GM12878 (cell line): ENCODE measurements at regions not wholly inside any gene's neighbourhood (a gene's known extent, or its start where the extent isn't known, plus 50 kb on each side); places are given as distances from the start of the nearest gene placed in this dataset.

Source experiments
- ATAC-seq: fragments of 200-7000 bp; cut with Tn5 transposase; 3 replicates; pipeline ENCODE4 v1.9.1; 2020; ENCODE audit warnings: mild to moderate bottlenecking, moderate library complexity
- BruUV-seq: library from RNA; stranded (reverse); fragments of 400-500 nt; replicated peaks from 2 replicates; lab custom pipeline; 2021; lab: Mats Ljungman, UMichigan
- CTCF ChIA-PET: fragments of 300-600 bp; sonication (Branson Sonifier 250); formaldehyde crosslinking; extraction: SDS; loops from one replicate; lab custom pipeline; 2021; ENCODE audit warnings: inconsistent platforms; lab: Yijun Ruan, JAX
- POLR2A ChIA-PET: fragments of 350-600 bp; formaldehyde crosslinking; extraction: SDS; loops from one replicate; lab custom pipeline; 2021; ENCODE audit warnings: inconsistent platforms; lab: Charles Lee
- RAD21 ChIA-PET: fragments of 300-600 bp; sonication (Branson Sonifier 250); formaldehyde crosslinking; loops from one replicate; lab custom pipeline; 2023; ENCODE audit warnings: antibody characterized with exemption; ENCODE audit not compliant: unreplicated experiment; lab: Charles Lee
- SMC1A ChIA-PET: fragments of 300-600 bp; sonication (Branson Sonifier 250); formaldehyde crosslinking; loops from one replicate; lab custom pipeline; 2023; ENCODE audit not compliant: unreplicated experiment, uncharacterized antibody; lab: Charles Lee
- DNase-seq: peaks from one replicate; pipeline ENCODE4 v3.0.0-alpha.2; 2011; ENCODE audit warnings: low read depth, low spot score
- FAIRE-seq: peaks from 3 replicates; lab custom pipeline; 2011; peaks lifted over from hg19 to GRCh38; lab: Jason Lieb, UNC
- H2AFZ ChIP-seq: 2 replicates; pipeline ENCODE4 v1.6.0; 2011; ENCODE audit warnings: low read depth, low read length, control low read depth; ENCODE audit not compliant: control insufficient read depth
- H3K27ac ChIP-seq: 2 replicates; pipeline ENCODE4 v1.5.1; 2011; ENCODE audit warnings: control low read depth; ENCODE audit not compliant: control insufficient read depth, insufficient read depth
- H3K27me3 ChIP-seq, 2 experiments: replicated peaks in 1 of 2; 2 replicates each; pipeline versions ENCODE4 v1.6.0 to v1.6.1; 2011; ENCODE audit warnings: low read length in 1 of 2; ENCODE audit not compliant: control insufficient read depth in 2 of 2, insufficient read depth in 2 of 2
- H3K36me3 ChIP-seq, 2 experiments: 2 replicates each; pipeline ENCODE4 v1.5.1; 2011; ENCODE audit warnings: low read length in 1 of 2; ENCODE audit not compliant: control insufficient read depth in 2 of 2, insufficient read depth in 2 of 2
- H3K4me1 ChIP-seq: 2 replicates; pipeline ENCODE4 v1.6.1; 2011; ENCODE audit warnings: mild to moderate bottlenecking, low read length, moderate library complexity, mixed read lengths; ENCODE audit not compliant: control insufficient read depth, insufficient read depth
- H3K4me2 ChIP-seq: 2 replicates; pipeline ENCODE4 v1.6.0; 2011; ENCODE audit warnings: control low read depth; ENCODE audit not compliant: control insufficient read depth, insufficient read depth
- H3K4me3 ChIP-seq: fragments of 200-600 bp; sonication (generic); 2 replicates; pipeline ENCODE4 v1.5.1; 2016
- H3K79me2 ChIP-seq: 2 replicates; pipeline ENCODE4 v1.6.0; 2011; ENCODE audit warnings: low read length; ENCODE audit not compliant: control insufficient read depth, insufficient read depth
- H3K9ac ChIP-seq: 2 replicates; pipeline ENCODE4 v1.8.0; 2011; ENCODE audit warnings: low read length, control low read depth, mixed read lengths; ENCODE audit not compliant: control insufficient read depth, insufficient read depth
- H3K9me3 ChIP-seq: replicated peaks from 3 replicates; pipeline ENCODE4 v1.5.1; 2011; ENCODE audit warnings: mild to moderate bottlenecking, low read length; ENCODE audit not compliant: control insufficient read depth, insufficient read depth
- H4K20me1 ChIP-seq: 2 replicates; pipeline ENCODE4 v1.6.0; 2011; ENCODE audit not compliant: control insufficient read depth, insufficient read depth
- BCL11A ChIP-seq: IDR thresholded peaks from 2 replicates; pipeline ENCODE4 v1.6.1; 2011; ENCODE audit warnings: low read depth, low read length
- CHD2 ChIP-seq: IDR thresholded peaks from 2 replicates; pipeline ENCODE4 v1.6.1; 2011; ENCODE audit warnings: low read depth, low read length, improper control_type of control experiment, borderline replicate concordance
- CREB1 ChIP-seq: IDR thresholded peaks from 2 replicates; pipeline ENCODE4 v1.6.1; 2012; ENCODE audit warnings: low read depth, mild to moderate bottlenecking, inconsistent platforms
- HDGF ChIP-seq: fragments of 450-650 bp; IDR thresholded peaks from 2 replicates; pipeline ENCODE4 v1.6.1; 2016; ENCODE audit warnings: antibody characterized with exemption
- KAT2A ChIP-seq: conservative IDR thresholded peaks from 2 replicates; pipeline ENCODE4 v1.6.1; 2011; ENCODE audit warnings: low read depth, low read length; ENCODE audit not compliant: control insufficient read depth
- MYB ChIP-seq: fragments of 150-350 bp; IDR thresholded peaks from 2 replicates; pipeline ENCODE4 v1.6.1; 2014; ENCODE audit warnings: mild to moderate bottlenecking, low read depth, low read length, borderline replicate concordance
- NBN ChIP-seq: fragments of 450-650 bp; IDR thresholded peaks from 2 replicates; pipeline ENCODE4 v1.6.1; 2016
- NFIC ChIP-seq: IDR thresholded peaks from 2 replicates; pipeline ENCODE4 v1.6.1; 2012; ENCODE audit warnings: low read depth, mild to moderate bottlenecking, inconsistent platforms, low read length, moderate library complexity
- NFYA ChIP-seq: IDR thresholded peaks from 2 replicates; pipeline ENCODE4 v1.6.1; 2011; ENCODE audit warnings: low read depth, mild to moderate bottlenecking, low read length, improper control_type of control experiment, borderline replicate concordance
- NFYB ChIP-seq: IDR thresholded peaks from 2 replicates; pipeline ENCODE4 v1.6.1; 2011; ENCODE audit warnings: low read depth, mild to moderate bottlenecking, low read length, improper control_type of control experiment, moderate library complexity; ENCODE audit not compliant: insufficient read depth
- NR2C1 ChIP-seq: fragments of 450-650 bp; IDR thresholded peaks from 2 replicates; pipeline ENCODE4 v1.6.1; 2017; ENCODE audit warnings: antibody characterized with exemption, mild to moderate bottlenecking, moderate library complexity
- NR2F1 ChIP-seq: fragments of 450-650 bp; conservative IDR thresholded peaks from 2 replicates; pipeline ENCODE4 v1.6.1; 2017; ENCODE audit warnings: mild to moderate bottlenecking
- POLR2AphosphoS2 ChIP-seq: IDR thresholded peaks from 2 replicates; pipeline ENCODE4 v1.6.1; 2011; ENCODE audit warnings: low read depth, mild to moderate bottlenecking, low read length, improper control_type of control experiment, moderate library complexity
- RFX5 ChIP-seq: IDR thresholded peaks from 2 replicates; pipeline ENCODE4 v1.6.1; 2011; ENCODE audit warnings: low read depth, low read length, improper control_type of control experiment
- SMARCA5 ChIP-seq: fragments of 450-650 bp; IDR thresholded peaks from 2 replicates; pipeline ENCODE4 v1.6.1; 2017; ENCODE audit warnings: mild to moderate bottlenecking
- SP1 ChIP-seq: IDR thresholded peaks from one replicate; pipeline ENCODE4 v1.6.1; 2011; ENCODE audit warnings: low read depth, low read length
- STAT1 ChIP-seq: fragments of 450-650 bp; conservative IDR thresholded peaks from 2 replicates; pipeline ENCODE4 v1.6.1; 2014; ENCODE audit warnings: antibody characterized with exemption, mild to moderate bottlenecking
- TCF12 ChIP-seq: IDR thresholded peaks from 2 replicates; pipeline ENCODE4 v1.6.1; 2011; ENCODE audit warnings: low read depth, mild to moderate bottlenecking, low read length
- WGBS: methylation state at CpG from one replicate; pipeline ENCODE4 v1.1.6; 2016; ENCODE audit warnings: low lambda C conversion rate; ENCODE audit not compliant: insufficient replicate concordance, insufficient coverage; ENCODE audit errors: missing lambda C conversion rate; 5-methylcytosine and 5-hydroxymethylcytosine counted together
- in situ Hi-C: fragments of 300-500 bp; cut with MboI; formaldehyde crosslinking; loops from 9 replicates; pipeline ENCODE4 v1.14.3; 2018; ENCODE audit warnings: mixed read lengths
- intact Hi-C: fragments of 100-400 bp; cut with micrococcal nuclease; formaldehyde crosslinking; loops from one replicate; pipeline ENCODE4 v1.14.2; 2022; ENCODE audit not compliant: unreplicated experiment
- TF ChIP-seq, protein P1 (sequence below): fragments of 450-650 bp; IDR thresholded peaks from 2 replicates; pipeline ENCODE4 v1.6.1; 2017; ENCODE audit warnings: mild to moderate bottlenecking, moderate library complexity
- TF ChIP-seq, protein P2 (sequence below): fragments of 450-650 bp; IDR thresholded peaks from 2 replicates; pipeline ENCODE4 v1.6.1; 2016; ENCODE audit warnings: mild to moderate bottlenecking

DNA sequence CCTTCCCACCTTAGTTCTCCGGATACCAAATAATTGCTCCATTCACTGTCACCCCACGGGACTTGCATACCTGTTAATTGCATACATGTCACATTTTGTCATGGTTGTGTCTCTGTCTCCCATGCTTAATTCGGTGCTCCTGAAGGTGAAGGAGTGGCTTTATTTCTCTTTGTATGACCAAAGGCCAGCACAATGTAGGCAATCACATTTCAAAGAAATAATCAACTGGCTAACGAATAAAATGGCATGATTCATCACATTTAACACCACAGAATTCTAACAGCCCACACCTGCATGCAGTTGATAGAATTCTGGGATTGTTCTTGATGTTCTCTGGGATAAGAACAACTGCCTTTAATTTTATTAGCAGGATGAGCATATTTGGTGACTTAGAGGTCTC is 59.3 kb downstream of the ATXN3L start (continued):
- TF ChIP-seq, protein P1, sequence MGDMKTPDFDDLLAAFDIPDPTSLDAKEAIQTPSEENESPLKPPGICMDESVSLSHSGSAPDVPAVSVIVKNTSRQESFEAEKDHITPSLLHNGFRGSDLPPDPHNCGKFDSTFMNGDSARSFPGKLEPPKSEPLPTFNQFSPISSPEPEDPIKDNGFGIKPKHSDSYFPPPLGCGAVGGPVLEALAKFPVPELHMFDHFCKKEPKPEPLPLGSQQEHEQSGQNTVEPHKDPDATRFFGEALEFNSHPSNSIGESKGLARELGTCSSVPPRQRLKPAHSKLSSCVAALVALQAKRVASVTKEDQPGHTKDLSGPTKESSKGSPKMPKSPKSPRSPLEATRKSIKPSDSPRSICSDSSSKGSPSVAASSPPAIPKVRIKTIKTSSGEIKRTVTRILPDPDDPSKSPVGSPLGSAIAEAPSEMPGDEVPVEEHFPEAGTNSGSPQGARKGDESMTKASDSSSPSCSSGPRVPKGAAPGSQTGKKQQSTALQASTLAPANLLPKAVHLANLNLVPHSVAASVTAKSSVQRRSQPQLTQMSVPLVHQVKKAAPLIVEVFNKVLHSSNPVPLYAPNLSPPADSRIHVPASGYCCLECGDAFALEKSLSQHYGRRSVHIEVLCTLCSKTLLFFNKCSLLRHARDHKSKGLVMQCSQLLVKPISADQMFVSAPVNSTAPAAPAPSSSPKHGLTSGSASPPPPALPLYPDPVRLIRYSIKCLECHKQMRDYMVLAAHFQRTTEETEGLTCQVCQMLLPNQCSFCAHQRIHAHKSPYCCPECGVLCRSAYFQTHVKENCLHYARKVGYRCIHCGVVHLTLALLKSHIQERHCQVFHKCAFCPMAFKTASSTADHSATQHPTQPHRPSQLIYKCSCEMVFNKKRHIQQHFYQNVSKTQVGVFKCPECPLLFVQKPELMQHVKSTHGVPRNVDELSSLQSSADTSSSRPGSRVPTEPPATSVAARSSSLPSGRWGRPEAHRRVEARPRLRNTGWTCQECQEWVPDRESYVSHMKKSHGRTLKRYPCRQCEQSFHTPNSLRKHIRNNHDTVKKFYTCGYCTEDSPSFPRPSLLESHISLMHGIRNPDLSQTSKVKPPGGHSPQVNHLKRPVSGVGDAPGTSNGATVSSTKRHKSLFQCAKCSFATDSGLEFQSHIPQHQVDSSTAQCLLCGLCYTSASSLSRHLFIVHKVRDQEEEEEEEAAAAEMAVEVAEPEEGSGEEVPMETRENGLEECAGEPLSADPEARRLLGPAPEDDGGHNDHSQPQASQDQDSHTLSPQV = no peak
- TF ChIP-seq POLR2AphosphoS2 (no peak), SMARCA5 (no peak), BCL11A (no peak), NBN (no peak)
- TF ChIP-seq, protein P2, sequence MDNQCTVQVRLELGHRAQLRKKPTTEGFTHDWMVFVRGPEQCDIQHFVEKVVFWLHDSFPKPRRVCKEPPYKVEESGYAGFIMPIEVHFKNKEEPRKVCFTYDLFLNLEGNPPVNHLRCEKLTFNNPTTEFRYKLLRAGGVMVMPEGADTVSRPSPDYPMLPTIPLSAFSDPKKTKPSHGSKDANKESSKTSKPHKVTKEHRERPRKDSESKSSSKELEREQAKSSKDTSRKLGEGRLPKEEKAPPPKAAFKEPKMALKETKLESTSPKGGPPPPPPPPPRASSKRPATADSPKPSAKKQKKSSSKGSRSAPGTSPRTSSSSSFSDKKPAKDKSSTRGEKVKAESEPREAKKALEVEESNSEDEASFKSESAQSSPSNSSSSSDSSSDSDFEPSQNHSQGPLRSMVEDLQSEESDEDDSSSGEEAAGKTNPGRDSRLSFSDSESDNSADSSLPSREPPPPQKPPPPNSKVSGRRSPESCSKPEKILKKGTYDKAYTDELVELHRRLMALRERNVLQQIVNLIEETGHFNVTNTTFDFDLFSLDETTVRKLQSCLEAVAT = no peak

DNA sequence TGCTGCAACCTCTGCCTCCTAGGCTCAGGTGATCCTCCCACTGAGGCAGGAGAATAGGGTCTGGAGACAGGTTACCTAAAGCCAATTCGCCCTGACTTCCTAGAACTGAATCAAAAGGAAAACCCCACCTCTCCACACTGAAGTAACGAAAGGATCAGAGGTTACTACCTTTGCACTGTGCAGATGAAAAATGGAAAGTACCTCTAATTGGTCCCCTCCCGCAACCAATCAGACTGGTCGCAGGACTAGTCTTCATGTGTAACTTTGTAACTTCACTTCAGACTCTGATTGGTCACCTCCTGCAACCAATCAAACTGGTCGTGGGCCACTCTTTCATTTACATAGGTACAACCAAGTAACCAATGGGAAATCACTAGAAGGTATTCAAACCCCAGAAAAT is 61.1 kb downstream of the ATXN3L start:
- intact Hi-C loops (loop anchor here (1.0 to 10.0 kb wide), 5 partner anchors 86 to 444 kb away; partner anchors contain the start of gene TCEANC), in situ Hi-C loops (loop anchor here (5.0 to 10.0 kb wide), 3 partner anchors 166 to 306 kb away; no protein-coding TSS in a partner anchor)
- Histone ChIP-seq H4K20me1 (no peaks in the 10 kb centered on the region), H3K27me3 (no peaks in the 10 kb centered on the region), H2AFZ (no peak overlapping the region), H3K4me3 (no peak overlapping the region), H3K9me3 (peaks cover 6% of the 10 kb centered on the region; the same call in 2 of the 3 replicates), H3K4me1 (peaks cover 58% of the 10 kb centered on the region), H3K9ac (no peak overlapping the region), H3K79me2 (no peaks in the 10 kb centered on the region), H3K27ac (peak overlapping the region; percentile 92), H3K36me3 (no peaks in the 10 kb centered on the region), H3K4me2 (peak overlapping the region; percentile 45)
- TF ChIP-seq NFIC = no peak
- TF ChIP-seq KAT2A = no peak
- TF ChIP-seq HDGF = no peak
- peak; percentile 76 for TF ChIP-seq RFX5
- TF ChIP-seq NFYB = peak; percentile 86
- TF ChIP-seq CREB1 = 0 out of 2 replicates have a peak, but pooled peaks have one; percentile 34
- no peak for TF ChIP-seq TCF12
- TF ChIP-seq CHD2 = 0 out of 2 replicates have a peak, but pooled peaks have one; percentile 28
- TF ChIP-seq SP1 = peak; percentile 42
- TF ChIP-seq NFYA = peak; percentile 6; the same call in 1 of the 2 replicates
- peak; percentile 58; the same call in 1 of the 2 replicates for TF ChIP-seq NR2F1
- TF ChIP-seq STAT1 = no peak
- no peak for TF ChIP-seq MYB
- TF ChIP-seq NR2C1 = peak; percentile 60; the same call in 1 of the 2 replicates
- ATAC-seq (peak; percentile 22), FAIRE-seq (no peak), DNase-seq (peak; percentile 51)
- no TSS peak for BruUV-seq
- 9% methylated on average over 5 of the region's 5 CpGs for WGBS
- ChIA-PET POLR2A (interaction anchor here (0.9 kb wide), 1 partner anchor 163 kb away, joined by 3 read pairs; no protein-coding TSS in a partner anchor), SMC1A (interaction anchor here (1.5 to 2.3 kb wide), 2 partner anchors 20 to 229 kb away, joined by 4 to 10 read pairs; no protein-coding TSS in a partner anchor), CTCF (interaction anchor here (1.2 to 2.3 kb wide), 3 partner anchors 101 to 312 kb away, joined by 3 to 13 read pairs (median 6); no protein-coding TSS in a partner anchor), RAD21 (interaction anchor here (0.9 to 6.5 kb wide), 5 partner anchors 11 to 311 kb away, joined by 3 to 137 read pairs (median 4); no protein-coding TSS in a partner anchor)
